Stimulated activated CD4-positive, alpha-beta T cell treated with anti-CD3 and anti-CD28 coated beads, Interleukin-4, amount 100 ng/mL, for 4 hours (primary cell): ENCODE measurements at regions not wholly inside any gene's neighbourhood (a gene's known extent, or its start where the extent isn't known, plus 50 kb on each side); places are given as distances from the start of the nearest gene placed in this dataset.

ENCODE experiments used
- DNase-seq, 2 experiments: peaks; one replicate each; pipeline ENCODE4 v3.0.0-alpha.2; 2020

DNA sequence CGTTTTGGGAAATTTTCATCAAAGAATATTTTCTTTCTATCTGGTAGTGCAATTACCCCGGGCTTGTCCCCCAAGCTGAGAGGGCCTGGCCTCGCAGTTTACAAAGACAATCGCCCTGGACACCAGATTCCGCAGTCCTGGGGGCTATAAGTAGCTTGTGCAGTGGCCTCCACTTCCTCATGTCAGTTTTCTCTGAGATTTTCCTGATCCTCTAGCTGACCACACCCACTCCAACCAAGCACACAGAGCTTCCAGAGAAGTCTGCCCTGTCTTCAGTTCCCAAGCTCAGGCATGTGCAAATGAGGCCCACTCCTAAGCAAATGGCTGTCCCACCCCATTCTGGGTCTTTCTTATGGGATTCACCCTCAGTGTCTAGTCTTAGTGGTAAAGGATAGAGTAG, 245.3 kb downstream of the MAFB start:
- DNase-seq = no peak

- no peak for DNase-seq
Measured at GRCh38 chr20:40442181-40442963, 246.7 kb downstream of the MAFB start.

- DNase-seq = no peak
Measured at GRCh38 chr20:40441771-40442170, 247.3 kb downstream of the MAFB start.

DNA sequence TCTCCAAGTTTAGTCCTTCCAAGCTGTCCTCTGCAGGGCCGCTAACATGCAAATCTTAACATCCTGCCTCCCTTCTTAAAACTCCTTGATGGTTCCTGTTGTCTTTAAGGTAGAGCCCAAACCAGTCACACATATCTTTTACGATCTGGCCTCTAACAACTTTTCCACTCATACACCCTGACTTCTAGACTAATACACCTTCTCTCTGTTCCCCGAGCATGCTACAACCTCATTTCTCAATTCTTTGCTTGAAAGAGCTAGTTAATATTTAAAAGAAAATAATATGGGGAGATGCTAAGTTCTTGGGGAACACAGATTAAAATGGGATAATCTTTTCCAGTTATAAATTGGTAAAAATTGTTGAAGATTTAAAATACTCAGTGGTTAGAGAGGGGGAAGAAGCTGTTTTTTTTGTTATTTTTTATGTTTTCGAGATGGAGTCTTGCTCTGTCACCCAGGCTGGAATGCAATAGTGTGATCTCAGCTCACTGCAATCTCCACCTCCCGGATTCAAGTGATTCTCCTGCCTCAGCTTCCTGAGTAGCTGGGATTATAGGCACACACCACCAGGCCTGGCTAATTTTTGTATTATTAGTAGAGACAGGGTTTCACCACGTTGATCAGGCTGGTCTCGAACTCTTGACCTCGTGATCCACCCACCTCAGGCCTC, 250.7 kb downstream of the MAFB start:
- DNase-seq = no peak

- no peak for DNase-seq
Measured at GRCh38 chr20:40436011-40436410, 253.0 kb downstream of the MAFB start.

GRCh38 chr20:40435146-40435895, 253.7 kb downstream of the MAFB start:
- DNase-seq = no peak

DNA sequence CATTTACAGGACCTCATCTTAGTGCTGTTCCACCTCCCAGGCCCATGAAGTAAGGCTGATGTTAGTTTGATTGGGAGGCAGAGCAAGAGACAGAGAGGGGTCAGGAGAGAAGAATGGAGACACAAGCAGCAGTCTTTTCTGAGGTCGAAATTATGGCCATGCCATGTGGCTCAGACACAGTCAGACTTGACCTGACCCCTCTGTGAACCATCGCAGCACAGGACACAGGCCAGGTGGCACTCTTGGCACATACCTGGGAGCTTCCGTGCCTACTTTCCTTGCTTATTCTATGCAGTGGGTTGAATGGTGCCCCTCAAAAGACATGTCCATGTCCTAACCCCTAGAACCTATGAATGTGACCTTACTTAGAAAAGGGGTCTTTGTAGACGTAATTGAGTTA, 254.9 kb downstream of the MAFB start:
- no peak for DNase-seq

GRCh38 chr20:40433341-40433861, 255.6 kb downstream of the MAFB start:
- no peak for DNase-seq

DNA sequence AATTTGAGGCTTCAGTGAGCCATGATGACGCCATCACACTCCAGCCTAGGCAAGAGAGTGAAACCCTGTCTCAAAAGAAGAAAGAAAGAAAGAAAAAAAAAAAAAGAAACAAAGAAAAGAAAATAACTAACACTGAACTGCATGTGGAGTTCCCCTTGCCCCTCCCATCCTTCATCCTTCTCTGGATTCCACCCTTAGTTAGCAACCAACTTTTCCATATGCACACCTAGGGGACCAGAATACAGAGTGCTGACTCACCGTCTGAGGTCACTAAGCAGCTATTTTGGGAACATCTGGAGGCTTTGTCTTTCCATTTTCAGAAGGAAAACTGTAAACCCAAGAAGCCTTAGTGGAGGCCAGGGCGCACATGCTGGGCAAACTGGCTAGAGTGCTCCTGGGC, 257.4 kb downstream of the MAFB start:
- no peak for DNase-seq

GRCh38 chr20:40431112-40431511, 257.9 kb downstream of the MAFB start:
- no peak for DNase-seq

GRCh38 chr20:40427026-40427425, 262.0 kb downstream of the MAFB start:
- no peak for DNase-seq

DNA sequence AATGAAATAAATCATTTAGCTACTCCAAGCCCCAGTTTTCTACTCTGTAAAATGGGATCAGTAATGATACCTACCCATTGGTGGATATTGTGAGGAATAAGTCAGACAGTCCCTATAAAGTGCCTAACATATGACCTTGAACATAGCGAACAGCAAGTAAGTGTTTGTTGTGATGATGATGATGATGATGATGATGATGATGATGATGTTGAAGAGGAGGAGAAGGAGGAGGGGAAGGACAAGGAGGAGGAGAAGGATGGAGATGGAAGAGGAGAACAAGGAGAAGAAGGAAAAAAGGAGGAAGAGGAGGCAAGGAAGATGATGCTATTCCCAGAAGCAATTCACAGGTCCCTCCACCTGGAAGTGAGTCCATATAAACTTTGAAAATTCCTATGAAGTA, 264.3 kb downstream of the MAFB start:
- DNase-seq = no peak

- no peak for DNase-seq
Measured at GRCh38 chr20:40422656-40423055, 266.4 kb downstream of the MAFB start.

- no peak for DNase-seq
Measured at GRCh38 chr20:40416274-40416673, 272.8 kb downstream of the MAFB start.

GRCh38 chr20:40414843-40415615, 274.0 kb downstream of the MAFB start:
- DNase-seq = no peak

- no peak for DNase-seq
Measured at GRCh38 chr20:40410028-40410427, 279.0 kb downstream of the MAFB start.

GRCh38 chr20:40397467-40397866, 291.6 kb downstream of the MAFB start:
- DNase-seq = no peak

- no peak for DNase-seq
Measured at GRCh38 chr20:40393197-40394079, 295.6 kb downstream of the MAFB start.

GRCh38 chr20:40390654-40391053, 298.4 kb downstream of the MAFB start:
- DNase-seq = no peak

GRCh38 chr20:40370800-40371199, 318.2 kb downstream of the MAFB start:
- no peak for DNase-seq

- DNase-seq = no peak
Measured at GRCh38 chr20:40368876-40369275, 320.2 kb downstream of the MAFB start.

DNA sequence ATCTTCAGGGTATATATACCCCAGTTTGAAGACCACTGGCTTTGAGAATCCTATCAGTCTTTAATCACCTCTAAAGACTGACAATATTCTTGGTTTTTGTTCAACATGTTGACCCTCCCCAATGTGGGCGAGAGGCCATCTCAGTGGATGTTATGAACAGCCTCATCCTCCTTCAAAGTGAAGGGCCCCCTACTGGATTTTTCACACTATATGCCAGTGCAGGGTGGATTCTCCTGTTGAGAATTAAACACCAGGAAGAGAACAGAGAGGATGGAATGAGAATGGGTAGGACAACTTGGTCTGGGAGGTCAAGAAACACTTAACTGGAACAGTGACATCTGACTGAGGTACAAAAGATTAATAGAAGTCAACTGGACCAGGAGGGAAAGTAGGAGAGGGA, 327.1 kb downstream of the MAFB start:
- no peak for DNase-seq
